K562 (cell line): ENCODE measurements at regions not wholly inside any gene's neighbourhood (a gene's known extent, or its start where the extent isn't known, plus 50 kb on each side); places are given as distances from the start of the nearest gene placed in this dataset.

Experiments
- CCNT2 ChIP-seq: IDR thresholded peaks from 2 replicates; pipeline ENCODE4 v1.6.1; 2011; ENCODE audit warnings: borderline replicate concordance, low read depth, mild to moderate bottlenecking, moderate library complexity, mixed read lengths, low read length; ENCODE audit not compliant: insufficient read length; ENCODE audit errors: extremely low read depth
- E2F3 ChIP-seq: fragments of 250-450 bp; sonication (Bioruptor Pico); IDR thresholded peaks from 2 replicates; pipeline ENCODE4 v1.4.0; 2020; ENCODE audit warnings: mild to moderate bottlenecking
- ELF4 ChIP-seq: fragments of 450-650 bp; formaldehyde crosslinking; IDR thresholded peaks from 2 replicates; pipeline ENCODE4 v1.4.0; 2022; ENCODE audit warnings: missing genetic modification characterization
- ETV5 ChIP-seq: sonication (generic); formaldehyde crosslinking; IDR thresholded peaks from 2 replicates; pipeline ENCODE4 v1.4.0; 2020; ENCODE audit warnings: low read depth, mild to moderate bottlenecking, missing genetic modification reagents
- KLF16 ChIP-seq: IDR thresholded peaks from 2 replicates; pipeline ENCODE4 v1.6.1; 2016; ENCODE audit warnings: antibody characterized with exemption
- MAZ ChIP-seq, 2 experiments: fragments of 450-650 bp in 1 of 2; sonication (generic) in 1 of 2; formaldehyde crosslinking; IDR thresholded peaks in 1 of 2; conservative IDR thresholded peaks in 1 of 2; 2 replicates each; pipeline versions ENCODE4 v1.4.0 to v1.5.0; 2020; ENCODE audit warnings: mild to moderate bottlenecking in 1 of 2, missing genetic modification reagents in 1 of 2
- RAD51 ChIP-seq: fragments of 450-650 bp; IDR thresholded peaks from 2 replicates; pipeline ENCODE4 v1.7.1; 2016; ENCODE audit warnings: low read depth, mild to moderate bottlenecking, borderline replicate concordance
- RCOR1 ChIP-seq, 2 experiments: IDR thresholded peaks; 2 replicates each; pipeline ENCODE4 v1.6.1; 2012; ENCODE audit warnings: low read depth in 2 of 2, low read length in 2 of 2, borderline replicate concordance in 1 of 2, improper control_type of control experiment in 1 of 2
- SMAD4 ChIP-seq: fragments of 250-450 bp; sonication (Bioruptor Pico); conservative IDR thresholded peaks from 2 replicates; pipeline ENCODE4 v1.8.0; 2021; ENCODE audit warnings: inconsistent platforms, mild to moderate bottlenecking, moderate library complexity
- SREBF1 ChIP-seq: fragments of 150-350 bp; IDR thresholded peaks from 2 replicates; pipeline ENCODE4 v1.6.1; 2014; ENCODE audit warnings: antibody characterized with exemption, low read depth, low read length, borderline replicate concordance
- YY1 ChIP-seq, 3 experiments: IDR thresholded peaks; 2 replicates each; pipeline ENCODE4 v1.6.1; 2011; ENCODE audit warnings: low read length in 2 of 3, mild to moderate bottlenecking in 2 of 3, moderate library complexity in 2 of 3, borderline replicate concordance in 1 of 3, control low read depth in 1 of 3, low read depth in 1 of 3; ENCODE audit not compliant: insufficient read depth in 3 of 3, insufficient replicate concordance in 2 of 3, control insufficient read depth in 1 of 3, insufficient read length in 1 of 3; ENCODE audit errors: extremely low read depth in 1 of 3
- TF ChIP-seq, protein P1 (sequence below), 2 experiments: fragments of 450-650 bp; formaldehyde crosslinking in 1 of 2; IDR thresholded peaks; 2 replicates each; pipeline versions ENCODE4 v1.4.0 to v1.6.1; 2014 to 2020; ENCODE audit warnings: mild to moderate bottlenecking in 2 of 2, borderline replicate concordance in 1 of 2, low read depth in 1 of 2
- TF ChIP-seq, protein P2 (sequence below): IDR thresholded peaks from 2 replicates; pipeline ENCODE4 v1.6.1; 2011; ENCODE audit warnings: borderline replicate concordance, low read depth, mild to moderate bottlenecking, moderate library complexity, low read length; ENCODE audit not compliant: insufficient read depth, poor library complexity, severe bottlenecking

DNA sequence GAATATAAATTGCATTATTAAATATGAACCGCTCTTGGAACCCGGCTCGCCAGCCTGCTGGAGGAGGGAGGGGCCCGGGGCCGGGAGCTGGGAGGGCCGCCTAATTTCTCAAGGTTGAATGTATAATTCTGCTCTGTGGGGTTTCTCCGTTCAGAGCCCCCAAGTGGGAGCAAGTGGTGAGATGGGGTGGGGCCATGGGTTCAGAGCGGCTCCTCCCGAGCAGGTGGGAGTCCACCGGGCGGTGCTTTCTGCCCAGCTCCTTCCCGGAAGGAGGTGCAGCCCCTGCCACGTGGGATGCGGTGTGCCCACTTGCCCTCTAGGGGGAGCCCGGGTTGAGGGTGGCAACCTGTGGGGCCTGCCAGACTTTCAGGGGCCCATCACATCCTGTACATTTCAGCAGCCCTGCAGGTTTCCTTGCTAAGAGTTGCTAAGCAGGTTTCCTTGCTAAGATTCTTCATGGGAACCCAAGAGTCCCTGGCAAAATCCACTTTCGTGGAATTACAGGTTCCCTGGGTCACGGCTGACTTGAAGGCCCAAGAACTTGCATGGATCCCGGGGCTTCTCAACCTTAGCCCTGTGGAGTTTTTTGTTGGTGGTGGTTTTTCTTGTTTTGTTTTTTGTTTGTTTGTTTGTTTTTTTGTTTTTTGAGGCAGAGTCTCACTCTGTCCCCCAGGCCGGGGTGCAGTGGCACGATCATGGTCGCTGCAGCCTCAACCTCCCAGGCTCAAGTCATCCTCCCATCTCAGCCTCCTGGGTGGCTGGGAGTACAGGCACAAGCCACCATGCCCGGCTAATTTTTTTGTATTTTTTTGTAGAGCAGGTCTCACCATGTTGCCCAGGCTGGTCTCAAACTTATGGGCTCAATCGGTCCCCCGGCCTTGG lies 196.7 kb upstream of the GSE1 start (continued):
- TF ChIP-seq, protein P1, sequence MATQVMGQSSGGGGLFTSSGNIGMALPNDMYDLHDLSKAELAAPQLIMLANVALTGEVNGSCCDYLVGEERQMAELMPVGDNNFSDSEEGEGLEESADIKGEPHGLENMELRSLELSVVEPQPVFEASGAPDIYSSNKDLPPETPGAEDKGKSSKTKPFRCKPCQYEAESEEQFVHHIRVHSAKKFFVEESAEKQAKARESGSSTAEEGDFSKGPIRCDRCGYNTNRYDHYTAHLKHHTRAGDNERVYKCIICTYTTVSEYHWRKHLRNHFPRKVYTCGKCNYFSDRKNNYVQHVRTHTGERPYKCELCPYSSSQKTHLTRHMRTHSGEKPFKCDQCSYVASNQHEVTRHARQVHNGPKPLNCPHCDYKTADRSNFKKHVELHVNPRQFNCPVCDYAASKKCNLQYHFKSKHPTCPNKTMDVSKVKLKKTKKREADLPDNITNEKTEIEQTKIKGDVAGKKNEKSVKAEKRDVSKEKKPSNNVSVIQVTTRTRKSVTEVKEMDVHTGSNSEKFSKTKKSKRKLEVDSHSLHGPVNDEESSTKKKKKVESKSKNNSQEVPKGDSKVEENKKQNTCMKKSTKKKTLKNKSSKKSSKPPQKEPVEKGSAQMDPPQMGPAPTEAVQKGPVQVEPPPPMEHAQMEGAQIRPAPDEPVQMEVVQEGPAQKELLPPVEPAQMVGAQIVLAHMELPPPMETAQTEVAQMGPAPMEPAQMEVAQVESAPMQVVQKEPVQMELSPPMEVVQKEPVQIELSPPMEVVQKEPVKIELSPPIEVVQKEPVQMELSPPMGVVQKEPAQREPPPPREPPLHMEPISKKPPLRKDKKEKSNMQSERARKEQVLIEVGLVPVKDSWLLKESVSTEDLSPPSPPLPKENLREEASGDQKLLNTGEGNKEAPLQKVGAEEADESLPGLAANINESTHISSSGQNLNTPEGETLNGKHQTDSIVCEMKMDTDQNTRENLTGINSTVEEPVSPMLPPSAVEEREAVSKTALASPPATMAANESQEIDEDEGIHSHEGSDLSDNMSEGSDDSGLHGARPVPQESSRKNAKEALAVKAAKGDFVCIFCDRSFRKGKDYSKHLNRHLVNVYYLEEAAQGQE (IDR thresholded peaks at IDR 0.05; ENCODE audit: borderline replicate concordance), result peak; percentile 66
- TF ChIP-seq, protein P1 (CRISPR knock-in tag; IDR thresholded peaks at IDR 0.05; ENCODE audit: low read depth), result peak; percentile 54; the same call in 1 of the 2 replicates
- TF ChIP-seq SMAD4 (CRISPR knock-in tag), result peak; percentile 68
- TF ChIP-seq ELF4 (CRISPR knock-in tag), result 0 out of 2 replicates have a peak, but pooled peaks have one; percentile 47
- TF ChIP-seq MAZ (CRISPR knock-in tag; conservative IDR thresholded peaks at IDR 0.05 in 1 of 2, IDR thresholded peaks at IDR 0.05 in 1 of 2), result peak; percentile 79 to 80
- TF ChIP-seq YY1 (IDR thresholded peaks at IDR 0.05; ENCODE audit: borderline replicate concordance in 1 of 3, control insufficient read depth in 1 of 3, extremely low read depth in 1 of 3, insufficient read depth in 3 of 3, insufficient read length in 1 of 3, insufficient replicate concordance in 2 of 3, low read depth in 1 of 3, low read length in 2 of 3), result peak in 2 of 3 experiments; percentile 33 to 45
- TF ChIP-seq, protein P2, sequence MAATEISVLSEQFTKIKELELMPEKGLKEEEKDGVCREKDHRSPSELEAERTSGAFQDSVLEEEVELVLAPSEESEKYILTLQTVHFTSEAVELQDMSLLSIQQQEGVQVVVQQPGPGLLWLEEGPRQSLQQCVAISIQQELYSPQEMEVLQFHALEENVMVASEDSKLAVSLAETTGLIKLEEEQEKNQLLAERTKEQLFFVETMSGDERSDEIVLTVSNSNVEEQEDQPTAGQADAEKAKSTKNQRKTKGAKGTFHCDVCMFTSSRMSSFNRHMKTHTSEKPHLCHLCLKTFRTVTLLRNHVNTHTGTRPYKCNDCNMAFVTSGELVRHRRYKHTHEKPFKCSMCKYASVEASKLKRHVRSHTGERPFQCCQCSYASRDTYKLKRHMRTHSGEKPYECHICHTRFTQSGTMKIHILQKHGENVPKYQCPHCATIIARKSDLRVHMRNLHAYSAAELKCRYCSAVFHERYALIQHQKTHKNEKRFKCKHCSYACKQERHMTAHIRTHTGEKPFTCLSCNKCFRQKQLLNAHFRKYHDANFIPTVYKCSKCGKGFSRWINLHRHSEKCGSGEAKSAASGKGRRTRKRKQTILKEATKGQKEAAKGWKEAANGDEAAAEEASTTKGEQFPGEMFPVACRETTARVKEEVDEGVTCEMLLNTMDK, result peak; percentile 79
- no peak for TF ChIP-seq CCNT2
- TF ChIP-seq E2F3 (CRISPR knock-in tag), result peak; percentile 79; the same call in 1 of the 2 replicates
- TF ChIP-seq SREBF1, result no peak
- TF ChIP-seq ETV5 (CRISPR knock-in tag), result peak; percentile 48; the same call in 1 of the 2 replicates
- peak; percentile 82 for TF ChIP-seq RAD51
- peak; percentile 35; the same call in 1 of the 2 replicates for TF ChIP-seq KLF16
- peak in 1 of 2 experiments; percentile 75; a peak in 2 of 4 replicates for TF ChIP-seq RCOR1 (IDR thresholded peaks at IDR 0.05; ENCODE audit: borderline replicate concordance in 1 of 2, low read depth in 2 of 2, low read length in 2 of 2)
